ENCODE measurements at regions not wholly inside any gene's neighbourhood (a gene's known extent, or its start where the extent isn't known, plus 50 kb on each side); places are given as distances from the start of the nearest gene placed in this dataset.

DNA sequence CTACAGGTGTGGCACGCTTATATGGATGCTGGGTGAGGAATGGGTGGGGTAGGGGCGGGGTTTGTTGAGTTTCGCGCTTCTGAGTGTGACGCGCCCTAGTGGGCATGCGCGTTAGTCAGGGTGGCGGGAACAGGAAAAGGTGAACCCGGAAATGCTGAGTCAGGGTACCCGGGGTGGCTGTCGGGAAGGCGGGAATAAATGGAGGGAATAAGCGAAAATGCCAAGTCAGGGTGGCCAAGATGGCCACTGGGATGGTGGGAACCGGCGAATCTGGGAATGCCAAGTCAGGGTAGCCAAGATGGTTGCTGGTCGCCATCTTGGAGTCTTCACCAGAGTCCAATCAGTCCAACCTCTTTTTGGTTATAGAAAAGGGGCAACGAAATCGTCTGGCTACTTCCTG is 585.0 kb downstream of the SUCLG1 start:
- TF ChIP-seq CTCF (IDR thresholded peaks at IDR 0.05) = no peak
- TF ChIP-seq, protein P1, sequence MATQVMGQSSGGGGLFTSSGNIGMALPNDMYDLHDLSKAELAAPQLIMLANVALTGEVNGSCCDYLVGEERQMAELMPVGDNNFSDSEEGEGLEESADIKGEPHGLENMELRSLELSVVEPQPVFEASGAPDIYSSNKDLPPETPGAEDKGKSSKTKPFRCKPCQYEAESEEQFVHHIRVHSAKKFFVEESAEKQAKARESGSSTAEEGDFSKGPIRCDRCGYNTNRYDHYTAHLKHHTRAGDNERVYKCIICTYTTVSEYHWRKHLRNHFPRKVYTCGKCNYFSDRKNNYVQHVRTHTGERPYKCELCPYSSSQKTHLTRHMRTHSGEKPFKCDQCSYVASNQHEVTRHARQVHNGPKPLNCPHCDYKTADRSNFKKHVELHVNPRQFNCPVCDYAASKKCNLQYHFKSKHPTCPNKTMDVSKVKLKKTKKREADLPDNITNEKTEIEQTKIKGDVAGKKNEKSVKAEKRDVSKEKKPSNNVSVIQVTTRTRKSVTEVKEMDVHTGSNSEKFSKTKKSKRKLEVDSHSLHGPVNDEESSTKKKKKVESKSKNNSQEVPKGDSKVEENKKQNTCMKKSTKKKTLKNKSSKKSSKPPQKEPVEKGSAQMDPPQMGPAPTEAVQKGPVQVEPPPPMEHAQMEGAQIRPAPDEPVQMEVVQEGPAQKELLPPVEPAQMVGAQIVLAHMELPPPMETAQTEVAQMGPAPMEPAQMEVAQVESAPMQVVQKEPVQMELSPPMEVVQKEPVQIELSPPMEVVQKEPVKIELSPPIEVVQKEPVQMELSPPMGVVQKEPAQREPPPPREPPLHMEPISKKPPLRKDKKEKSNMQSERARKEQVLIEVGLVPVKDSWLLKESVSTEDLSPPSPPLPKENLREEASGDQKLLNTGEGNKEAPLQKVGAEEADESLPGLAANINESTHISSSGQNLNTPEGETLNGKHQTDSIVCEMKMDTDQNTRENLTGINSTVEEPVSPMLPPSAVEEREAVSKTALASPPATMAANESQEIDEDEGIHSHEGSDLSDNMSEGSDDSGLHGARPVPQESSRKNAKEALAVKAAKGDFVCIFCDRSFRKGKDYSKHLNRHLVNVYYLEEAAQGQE (IDR thresholded peaks at IDR 0.05; ENCODE audit: insufficient read depth in 1 of 2, low read depth in 2 of 2, low read length in 1 of 2) = no peak

Measured in Panc1 (cell line).